Kidney (tissue), 13 donors: ENCODE measurements at regions not wholly inside any gene's neighbourhood (a gene's known extent, or its start where the extent isn't known, plus 50 kb on each side); places are given as distances from the start of the nearest gene placed in this dataset.
"Not testable (repeated sequence)": the region's sequence is repeated elsewhere in the genome, so short reads cannot be mapped to it uniquely, and the experiment has no call there.

Experiments used
- DNase-seq, 5 donors: peaks; one replicate each; pipeline ENCODE4 v3.0.0-alpha.2; 2013 to 2020
- FAIRE-seq: peaks from 2 replicates; lab custom pipeline; 2012; peaks lifted over from hg19 to GRCh38; lab: Jason Lieb, UNC
- H3K27ac ChIP-seq, 2 donors: one replicate each; pipeline ENCODE4 v1.7.0; 2013; ENCODE audit warnings: low read depth in 2 of 2, low read length in 2 of 2, inconsistent platforms in 1 of 2
- H3K27me3 ChIP-seq: one replicate; pipeline ENCODE4 v1.7.1; 2013; ENCODE audit warnings: low read length, inconsistent platforms; ENCODE audit not compliant: control insufficient read depth, insufficient read depth
- H3K36me3 ChIP-seq, 3 donors: one replicate each; pipeline versions ENCODE4 v1.7.0 to v1.7.1; 2013; ENCODE audit warnings: low read length in 3 of 3, control low read depth in 1 of 3, inconsistent platforms in 1 of 3; ENCODE audit not compliant: insufficient read depth in 3 of 3, control insufficient read depth in 2 of 3
- H3K4me1 ChIP-seq, 3 donors: one replicate each; pipeline versions ENCODE4 v1.7.0 to v1.7.1; 2013; ENCODE audit warnings: low read length in 3 of 3, inconsistent platforms in 1 of 3, low read depth in 1 of 3; ENCODE audit not compliant: control insufficient read depth in 2 of 3, insufficient read depth in 2 of 3
- H3K4me3 ChIP-seq, 3 donors: one replicate each; pipeline versions ENCODE4 v1.7.0 to v1.8.1; 2013; ENCODE audit warnings: low read length in 3 of 3, control low read depth in 1 of 3, inconsistent platforms in 1 of 3
- H3K9ac ChIP-seq, 3 donors: one replicate each; pipeline versions ENCODE4 v1.7.0 to v1.7.1; 2013; ENCODE audit warnings: low read length in 3 of 3, control low read depth in 1 of 3, inconsistent platforms in 1 of 3
- H3K9me3 ChIP-seq, 3 donors: one replicate each; pipeline versions ENCODE4 v1.7.0 to v1.7.1; 2013; ENCODE audit warnings: low read length in 3 of 3, control low read depth in 1 of 3, inconsistent platforms in 1 of 3; ENCODE audit not compliant: control insufficient read depth in 2 of 3, insufficient read depth in 1 of 3
- intact Hi-C: fragments of 100-400 bp; cut with DNase I; formaldehyde crosslinking; loops from one replicate; pipeline ENCODE4 v1.11.1; 2022
- TF ChIP-seq, protein P1 (sequence below): IDR thresholded peaks from 3 replicates; pipeline ENCODE4 v1.5.1; 2012; ENCODE audit warnings: mild to moderate bottlenecking, moderate library complexity, borderline replicate concordance; ENCODE audit not compliant: insufficient read depth; ENCODE audit errors: extremely low read depth
- donor health status: control.
- donor health status: control.
- donor health status: control.
- donor health status: control.
- donor health status: control.
- donor health status: DM: yes; HTN: yes; CAD: no.
- donor health status: Normal renal cell carcinoma (clear cell type).

DNA sequence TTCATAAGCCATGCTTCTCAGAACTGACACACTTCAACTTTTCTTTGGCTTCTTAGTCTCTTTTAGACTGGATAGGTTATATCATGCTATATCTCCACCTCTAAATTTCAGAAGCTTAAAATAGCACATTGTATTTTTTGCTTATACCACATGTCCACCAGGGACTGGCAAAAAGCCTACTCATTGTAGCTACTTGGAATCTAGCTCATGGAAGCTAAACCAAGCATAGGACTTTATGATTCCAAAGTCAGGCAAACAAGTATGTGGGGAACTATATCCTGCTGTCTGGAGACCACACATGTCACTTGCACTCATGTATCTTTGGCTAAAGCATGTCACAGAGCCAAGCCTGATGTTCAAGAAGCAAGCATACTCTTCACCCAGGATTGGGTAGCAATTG, 245.0 kb upstream of the RASGRP1 start:
- DNase-seq (no peak), FAIRE-seq (no peak)
- no peaks in the 10 kb centered on the region for H3K4me1 ChIP-seq
- TF ChIP-seq, protein P1, sequence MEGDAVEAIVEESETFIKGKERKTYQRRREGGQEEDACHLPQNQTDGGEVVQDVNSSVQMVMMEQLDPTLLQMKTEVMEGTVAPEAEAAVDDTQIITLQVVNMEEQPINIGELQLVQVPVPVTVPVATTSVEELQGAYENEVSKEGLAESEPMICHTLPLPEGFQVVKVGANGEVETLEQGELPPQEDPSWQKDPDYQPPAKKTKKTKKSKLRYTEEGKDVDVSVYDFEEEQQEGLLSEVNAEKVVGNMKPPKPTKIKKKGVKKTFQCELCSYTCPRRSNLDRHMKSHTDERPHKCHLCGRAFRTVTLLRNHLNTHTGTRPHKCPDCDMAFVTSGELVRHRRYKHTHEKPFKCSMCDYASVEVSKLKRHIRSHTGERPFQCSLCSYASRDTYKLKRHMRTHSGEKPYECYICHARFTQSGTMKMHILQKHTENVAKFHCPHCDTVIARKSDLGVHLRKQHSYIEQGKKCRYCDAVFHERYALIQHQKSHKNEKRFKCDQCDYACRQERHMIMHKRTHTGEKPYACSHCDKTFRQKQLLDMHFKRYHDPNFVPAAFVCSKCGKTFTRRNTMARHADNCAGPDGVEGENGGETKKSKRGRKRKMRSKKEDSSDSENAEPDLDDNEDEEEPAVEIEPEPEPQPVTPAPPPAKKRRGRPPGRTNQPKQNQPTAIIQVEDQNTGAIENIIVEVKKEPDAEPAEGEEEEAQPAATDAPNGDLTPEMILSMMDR: no peak
- no peak overlapping the region for H3K27ac ChIP-seq
- no peaks in the 10 kb centered on the region for H3K36me3 ChIP-seq
- H3K27me3 ChIP-seq: no peaks in the 10 kb centered on the region
- H3K4me3 ChIP-seq: no peak overlapping the region
- no peaks in the 10 kb centered on the region for H3K9me3 ChIP-seq
- intact Hi-C loops: loop anchor here (10.0 kb wide), 1 partner anchor 185 kb away; no protein-coding TSS in a partner anchor
- H3K9ac ChIP-seq: no peak overlapping the region

DNA sequence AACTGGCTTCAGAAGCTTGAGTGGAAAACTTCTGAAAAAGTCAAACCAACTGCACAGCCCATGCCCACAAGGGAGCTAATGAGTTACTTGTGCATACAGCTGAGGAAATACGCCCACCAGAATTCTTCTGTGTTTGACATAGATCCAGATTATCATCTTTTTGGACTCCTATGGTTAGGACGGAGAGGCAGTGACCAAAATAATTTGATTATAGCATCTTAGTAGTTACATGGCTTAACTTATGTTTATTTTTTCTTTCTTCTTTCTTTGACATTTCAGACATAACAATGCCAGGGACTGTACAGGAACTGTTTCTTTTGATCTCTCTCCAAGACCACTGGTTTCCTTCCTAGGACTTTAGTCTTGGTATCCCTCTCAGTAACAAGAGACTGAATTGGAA, 246.1 kb upstream of the RASGRP1 start:
- Histone ChIP-seq H3K27me3 (no peaks in the 10 kb centered on the region), H3K36me3 (no peaks in the 10 kb centered on the region), H3K9me3 (no peaks in the 10 kb centered on the region), H3K4me3 (no peak overlapping the region), H3K4me1 (no peaks in the 10 kb centered on the region), H3K27ac (no peak overlapping the region), H3K9ac (no peak overlapping the region)
- FAIRE-seq (no peak), DNase-seq (no peak)
- intact Hi-C loops: loop anchor here (10.0 kb wide), 1 partner anchor 184 kb away; no protein-coding TSS in a partner anchor
- TF ChIP-seq, protein P1: no peak

DNA sequence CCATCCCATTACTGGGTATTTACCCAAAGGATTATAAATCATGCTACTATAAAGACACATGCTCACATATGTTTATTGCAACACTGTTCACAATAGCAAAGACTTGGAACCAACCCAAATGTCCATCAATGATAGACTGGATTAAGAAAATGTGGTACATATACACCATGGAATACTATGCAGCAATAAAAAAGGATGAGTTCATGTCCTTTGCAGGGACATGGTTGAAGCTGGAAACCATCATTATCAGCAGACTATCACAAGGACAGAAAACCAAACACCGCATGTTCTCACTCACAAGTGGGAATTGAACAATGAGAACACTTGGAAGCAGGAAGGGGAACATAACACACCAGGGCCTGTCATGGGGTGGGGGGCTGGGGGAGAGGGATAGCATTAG, 249.6 kb upstream of the RASGRP1 start:
- not testable (repeated sequence) for H3K9me3 ChIP-seq, H3K4me1 ChIP-seq, H3K36me3 ChIP-seq, H3K9ac ChIP-seq, DNase-seq, H3K4me3 ChIP-seq, FAIRE-seq, H3K27me3 ChIP-seq, H3K27ac ChIP-seq
- intact Hi-C loops: loop anchor here (10.0 kb wide), 1 partner anchor 181 kb away; no protein-coding TSS in a partner anchor

DNA sequence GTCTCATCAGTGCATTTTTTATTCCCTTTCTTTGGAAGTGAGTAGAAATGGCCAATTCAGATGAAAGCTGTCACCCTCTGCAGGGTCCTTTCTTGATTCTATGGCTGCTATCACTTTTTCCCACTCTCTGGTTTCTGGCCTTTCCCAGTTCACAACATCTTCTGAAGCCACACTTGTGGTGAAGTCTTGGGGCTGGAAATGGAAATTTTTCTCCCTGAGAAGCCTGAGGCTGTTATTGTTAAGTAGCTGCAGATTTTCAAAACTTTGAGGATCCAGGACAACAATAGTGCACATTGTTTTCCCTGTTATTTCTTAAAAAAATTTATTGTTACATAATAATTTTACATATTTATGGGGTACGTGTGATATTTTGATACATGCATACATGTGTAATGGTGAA, 250.3 kb upstream of the RASGRP1 start:
- Histone ChIP-seq H3K27me3 (no peaks in the 10 kb centered on the region), H3K36me3 (no peaks in the 10 kb centered on the region), H3K27ac (no peak overlapping the region), H3K4me1 (peaks cover 0 to 9% (median 0%) of the 10 kb centered on the region in 3 donors), H3K4me3 (no peak overlapping the region), H3K9me3 (no peaks in the 10 kb centered on the region), H3K9ac (no peak overlapping the region)
- no peak for FAIRE-seq
- TF ChIP-seq, protein P1: no peak
- intact Hi-C loops: loop anchor here (10.0 kb wide), 1 partner anchor 180 kb away; no protein-coding TSS in a partner anchor
- DNase-seq: no peak
